SJCRH30 (cell line): ENCODE measurements at regions not wholly inside any gene's neighbourhood (a gene's known extent, or its start where the extent isn't known, plus 50 kb on each side); places are given as distances from the start of the nearest gene placed in this dataset.
"Not testable (repeated sequence)": the region's sequence is repeated elsewhere in the genome, so short reads cannot be mapped to it uniquely, and the experiment has no call there.

Experiments
- DNase-seq, 2 experiments: peaks; one replicate each; pipeline ENCODE4 v3.0.0-alpha.2; 2015 to 2020
- H3K27ac ChIP-seq: fragments of 250-450 bp; sonication (Bioruptor Pico); 2 replicates; pipeline ENCODE4 v1.5.1; 2020; ENCODE audit warnings: mild to moderate bottlenecking, moderate library complexity
- H3K27me3 ChIP-seq: fragments of 250-450 bp; sonication (Bioruptor Pico); 2 replicates; pipeline ENCODE4 v1.5.1; 2020; ENCODE audit warnings: mild to moderate bottlenecking, moderate library complexity
- H3K36me3 ChIP-seq: fragments of 250-450 bp; sonication (Bioruptor Pico); 2 replicates; pipeline ENCODE4 v1.5.1; 2020; ENCODE audit warnings: mild to moderate bottlenecking, moderate library complexity
- H3K4me1 ChIP-seq: fragments of 250-450 bp; sonication (Bioruptor Pico); 2 replicates; pipeline ENCODE4 v1.5.1; 2020; ENCODE audit warnings: mild to moderate bottlenecking, moderate library complexity
- H3K4me3 ChIP-seq: fragments of 250-450 bp; sonication (Bioruptor Pico); 2 replicates; pipeline ENCODE4 v1.5.1; 2020; ENCODE audit warnings: mild to moderate bottlenecking, moderate library complexity
- H3K9me3 ChIP-seq: fragments of 250-450 bp; sonication (Bioruptor Pico); replicated peaks from 2 replicates; pipeline ENCODE4 v1.5.1; 2020; ENCODE audit warnings: mild to moderate bottlenecking, moderate library complexity

- H3K9me3 ChIP-seq, H3K4me1 ChIP-seq, H3K27ac ChIP-seq, H3K4me3 ChIP-seq, H3K36me3 ChIP-seq, H3K27me3 ChIP-seq, DNase-seq: not testable (repeated sequence)
Measured at GRCh38 chr4:49147143-49147542, 161.1 kb downstream of the CWH43 start.

GRCh38 chr4:49147596-49147995 is 161.5 kb downstream of the CWH43 start:
- DNase-seq, H3K27ac ChIP-seq, H3K4me1 ChIP-seq, H3K36me3 ChIP-seq, H3K4me3 ChIP-seq, H3K27me3 ChIP-seq, H3K9me3 ChIP-seq: not testable (repeated sequence)

GRCh38 chr4:49149006-49149975 is 163.2 kb downstream of the CWH43 start:
- not testable (repeated sequence) for H3K4me3 ChIP-seq, H3K36me3 ChIP-seq, H3K27me3 ChIP-seq, H3K9me3 ChIP-seq, H3K4me1 ChIP-seq, H3K27ac ChIP-seq
- peak; percentile 8 to 82 for DNase-seq

- H3K4me3 ChIP-seq, H3K36me3 ChIP-seq, H3K27ac ChIP-seq, H3K9me3 ChIP-seq, H3K27me3 ChIP-seq, H3K4me1 ChIP-seq, DNase-seq: not testable (repeated sequence)
Measured at GRCh38 chr4:49150351-49151083, 164.4 kb downstream of the CWH43 start.

GRCh38 chr4:49153011-49153410 is 166.9 kb downstream of the CWH43 start:
- H3K27ac ChIP-seq, H3K27me3 ChIP-seq, H3K9me3 ChIP-seq, H3K4me1 ChIP-seq, H3K4me3 ChIP-seq, H3K36me3 ChIP-seq, DNase-seq: not testable (repeated sequence)

- H3K27me3 ChIP-seq, H3K36me3 ChIP-seq, H3K27ac ChIP-seq, H3K9me3 ChIP-seq, H3K4me3 ChIP-seq, H3K4me1 ChIP-seq: not testable (repeated sequence)
- peak in 1 of 2 experiments; percentile 68 for DNase-seq
Measured at GRCh38 chr4:49154308-49155103, 168.4 kb downstream of the CWH43 start.

GRCh38 chr4:49155270-49155669 is 169.2 kb downstream of the CWH43 start:
- not testable (repeated sequence) for H3K9me3 ChIP-seq, H3K4me1 ChIP-seq, DNase-seq

GRCh38 chr4:49156309-49156708 is 170.2 kb downstream of the CWH43 start:
- H3K27me3 ChIP-seq, H3K4me1 ChIP-seq, H3K36me3 ChIP-seq, H3K27ac ChIP-seq, DNase-seq, H3K9me3 ChIP-seq, H3K4me3 ChIP-seq: not testable (repeated sequence)

More at GRCh38 chr4:49155270-49155669, 169.2 kb downstream of the CWH43 start:
- H3K27me3 ChIP-seq, H3K36me3 ChIP-seq, H3K4me3 ChIP-seq, H3K27ac ChIP-seq: not testable (repeated sequence)

GRCh38 chr4:49157630-49158029 is 171.6 kb downstream of the CWH43 start:
- not testable (repeated sequence) for H3K4me1 ChIP-seq, H3K27me3 ChIP-seq, H3K27ac ChIP-seq, H3K9me3 ChIP-seq, H3K4me3 ChIP-seq, H3K36me3 ChIP-seq, DNase-seq

GRCh38 chr4:49161111-49161541 is 175.1 kb downstream of the CWH43 start:
- H3K27me3 ChIP-seq, H3K36me3 ChIP-seq, DNase-seq, H3K4me3 ChIP-seq, H3K9me3 ChIP-seq, H3K27ac ChIP-seq, H3K4me1 ChIP-seq: not testable (repeated sequence)

- not testable (repeated sequence) for H3K9me3 ChIP-seq, H3K27ac ChIP-seq, DNase-seq, H3K27me3 ChIP-seq, H3K4me1 ChIP-seq, H3K4me3 ChIP-seq, H3K36me3 ChIP-seq
Measured at GRCh38 chr4:49164916-49165315, 178.8 kb downstream of the CWH43 start.

GRCh38 chr4:49177847-49178246 is 191.8 kb downstream of the CWH43 start:
- H3K4me1 ChIP-seq, H3K27me3 ChIP-seq, H3K4me3 ChIP-seq, DNase-seq, H3K27ac ChIP-seq, H3K36me3 ChIP-seq, H3K9me3 ChIP-seq: not testable (repeated sequence)

- not testable (repeated sequence) for DNase-seq, H3K27ac ChIP-seq, H3K4me3 ChIP-seq, H3K36me3 ChIP-seq, H3K4me1 ChIP-seq, H3K27me3 ChIP-seq, H3K9me3 ChIP-seq
Measured at GRCh38 chr4:49181088-49181487, 195.0 kb downstream of the CWH43 start.

GRCh38 chr4:49211396-49212194 is 225.5 kb downstream of the CWH43 start:
- not testable (repeated sequence) for H3K4me1 ChIP-seq, H3K4me3 ChIP-seq, H3K36me3 ChIP-seq, H3K27me3 ChIP-seq, H3K9me3 ChIP-seq, H3K27ac ChIP-seq, DNase-seq
